GM19455 (cell line): ENCODE measurements at regions not wholly inside any gene's neighbourhood (a gene's known extent, or its start where the extent isn't known, plus 50 kb on each side); places are given as distances from the start of the nearest gene placed in this dataset.

Experiments
- ATAC-seq: cut with Tn5 transposase; IDR thresholded peaks from one replicate; pipeline ENCODE4 v1.9.1; 2021; ENCODE audit not compliant: unreplicated experiment

DNA sequence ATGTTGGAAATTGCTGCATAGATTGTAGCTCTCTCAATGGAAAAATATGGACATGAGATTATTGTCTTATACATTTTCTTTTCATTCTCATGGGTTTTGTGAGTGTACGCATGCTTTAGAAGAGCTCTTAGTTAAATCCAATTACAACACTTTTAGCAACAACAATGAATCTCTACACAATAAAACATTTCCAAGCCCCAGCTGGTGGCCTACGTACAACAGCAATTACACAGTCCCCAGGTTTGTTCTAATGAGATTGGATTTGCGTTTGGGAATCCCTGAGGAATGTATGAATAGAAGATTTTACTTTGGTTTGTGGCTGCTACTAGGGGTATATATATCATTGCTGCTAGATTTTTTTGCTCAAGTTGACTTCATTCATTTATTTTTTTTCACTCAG lies 98.6 kb downstream of the FHDC1 start:
- ATAC-seq = no peak

DNA sequence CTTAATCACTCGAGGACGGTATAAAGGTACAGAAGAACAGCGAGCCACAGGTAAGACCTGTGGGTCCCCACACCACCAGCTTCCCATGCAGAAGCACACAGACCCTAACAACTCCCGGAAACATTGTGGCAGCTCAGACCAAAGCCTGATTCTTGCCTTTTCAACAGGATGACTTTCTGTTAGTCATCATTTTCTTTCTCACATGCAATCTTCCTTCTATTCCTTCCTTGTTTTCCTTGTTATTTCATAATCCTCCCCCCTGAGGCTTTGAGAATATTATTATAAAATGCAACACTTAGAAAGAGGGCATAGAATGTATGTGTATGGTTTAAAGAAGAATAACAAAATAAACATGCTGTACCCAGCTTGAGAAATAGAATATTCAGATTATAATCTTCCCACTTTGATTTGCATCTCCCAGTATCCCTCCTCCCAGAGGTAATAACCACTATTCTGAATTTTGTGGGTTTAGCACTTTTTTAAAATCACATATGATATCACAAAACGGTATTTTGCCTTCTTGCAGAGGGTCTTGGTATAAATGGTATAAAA lies 100.9 kb downstream of the FHDC1 start:
- ATAC-seq = no peak

DNA sequence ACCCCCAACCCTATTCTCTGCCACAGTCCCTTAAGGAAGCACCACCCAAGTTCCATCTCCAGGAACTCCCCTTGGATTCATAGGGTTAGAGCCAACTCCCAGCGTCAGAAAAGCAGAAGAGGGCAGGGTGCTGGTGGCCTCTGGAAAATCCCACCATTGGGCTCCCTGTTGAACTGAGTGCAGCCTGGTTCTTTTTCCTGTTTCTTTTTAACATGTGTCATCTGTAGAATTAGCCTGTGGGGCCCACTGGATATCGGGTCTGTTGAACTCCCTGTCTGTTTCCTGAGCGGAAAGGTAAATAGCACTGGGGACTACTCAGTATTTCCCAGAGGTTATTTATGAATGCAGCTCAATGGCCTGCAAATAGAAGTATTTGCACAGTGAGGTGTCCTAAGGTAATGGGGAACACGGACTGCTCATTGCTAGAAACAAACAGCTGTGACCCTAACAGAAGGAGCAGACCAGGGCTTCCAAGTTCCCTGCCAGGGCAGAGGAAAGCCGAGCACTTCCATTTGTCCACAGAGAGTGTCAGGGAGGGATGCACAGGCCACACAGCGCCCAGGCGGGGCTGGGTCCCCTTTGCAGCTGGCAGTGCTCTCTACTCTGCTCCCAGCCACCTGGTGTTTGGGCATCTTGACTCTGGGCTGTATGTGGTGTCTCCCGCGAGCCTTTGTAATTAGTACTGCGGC lies 102.6 kb downstream of the FHDC1 start:
- no peak for ATAC-seq

DNA sequence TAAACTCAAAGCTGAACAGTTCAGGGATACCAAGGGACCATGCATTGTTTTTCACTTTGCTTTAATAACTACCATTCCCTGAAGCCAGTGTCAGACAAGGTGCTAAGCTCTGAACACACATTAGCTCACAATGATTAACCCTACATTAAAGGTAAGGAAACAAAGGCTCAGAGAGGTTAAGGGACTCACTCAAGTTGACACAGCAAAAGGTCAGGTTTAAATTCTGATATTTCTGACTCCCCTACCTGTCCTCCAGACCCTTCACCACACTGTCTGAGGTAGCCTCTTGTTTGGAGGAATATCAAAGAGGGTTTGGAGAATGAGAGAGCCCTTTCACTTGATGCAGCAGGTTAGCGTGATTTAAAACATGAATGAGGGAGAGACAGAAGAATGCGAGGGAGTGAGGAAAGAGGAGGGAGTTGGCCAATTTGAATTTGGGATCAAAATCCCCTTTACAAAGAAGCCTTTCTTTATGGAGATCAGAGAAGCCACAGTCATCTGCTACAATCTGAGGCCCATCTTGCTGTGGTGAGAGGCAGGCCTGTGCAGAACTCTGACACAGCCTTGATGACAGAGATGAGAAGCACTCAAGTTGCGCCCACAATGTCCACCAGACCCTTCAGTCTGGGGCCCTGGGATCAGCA lies 103.5 kb downstream of the FHDC1 start:
- ATAC-seq = no peak

DNA sequence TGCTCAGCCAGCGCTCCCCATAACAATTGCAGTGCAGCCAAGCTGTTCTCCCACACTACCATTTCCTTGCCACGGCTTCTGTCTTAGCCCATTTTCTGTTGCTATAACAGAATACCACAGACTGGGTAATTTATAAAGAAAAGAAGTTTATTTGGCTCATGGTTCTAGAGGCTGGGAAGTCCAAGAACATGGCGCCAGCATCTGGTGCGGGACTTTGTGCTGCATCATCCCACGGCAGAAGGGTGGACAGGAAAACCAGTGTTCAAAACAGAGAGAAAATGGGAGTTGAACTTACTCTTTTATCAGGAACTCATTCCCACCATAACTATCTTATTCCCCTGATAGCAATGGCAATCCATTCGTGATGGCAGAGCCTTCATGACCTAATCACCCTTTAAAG lies 104.6 kb downstream of the FHDC1 start:
- no peak for ATAC-seq

DNA sequence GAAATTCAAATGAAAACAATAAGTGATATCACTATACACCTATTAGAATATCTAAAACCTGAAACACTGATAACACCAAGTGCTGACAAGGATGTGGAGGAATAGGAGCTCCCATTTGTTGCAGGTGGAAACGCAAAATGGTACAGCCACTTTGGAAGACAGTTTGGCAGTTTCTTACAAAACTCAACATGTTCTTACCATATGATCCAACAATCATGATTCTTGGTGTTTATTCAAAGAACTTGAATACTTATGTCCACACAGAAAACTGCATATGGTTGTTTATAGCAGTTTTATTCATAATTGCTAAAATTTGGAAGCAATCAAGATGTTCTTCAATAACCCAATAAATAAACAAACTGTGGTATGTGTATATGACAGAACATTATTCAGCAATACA lies 107.9 kb downstream of the FHDC1 start:
- ATAC-seq = no peak

DNA sequence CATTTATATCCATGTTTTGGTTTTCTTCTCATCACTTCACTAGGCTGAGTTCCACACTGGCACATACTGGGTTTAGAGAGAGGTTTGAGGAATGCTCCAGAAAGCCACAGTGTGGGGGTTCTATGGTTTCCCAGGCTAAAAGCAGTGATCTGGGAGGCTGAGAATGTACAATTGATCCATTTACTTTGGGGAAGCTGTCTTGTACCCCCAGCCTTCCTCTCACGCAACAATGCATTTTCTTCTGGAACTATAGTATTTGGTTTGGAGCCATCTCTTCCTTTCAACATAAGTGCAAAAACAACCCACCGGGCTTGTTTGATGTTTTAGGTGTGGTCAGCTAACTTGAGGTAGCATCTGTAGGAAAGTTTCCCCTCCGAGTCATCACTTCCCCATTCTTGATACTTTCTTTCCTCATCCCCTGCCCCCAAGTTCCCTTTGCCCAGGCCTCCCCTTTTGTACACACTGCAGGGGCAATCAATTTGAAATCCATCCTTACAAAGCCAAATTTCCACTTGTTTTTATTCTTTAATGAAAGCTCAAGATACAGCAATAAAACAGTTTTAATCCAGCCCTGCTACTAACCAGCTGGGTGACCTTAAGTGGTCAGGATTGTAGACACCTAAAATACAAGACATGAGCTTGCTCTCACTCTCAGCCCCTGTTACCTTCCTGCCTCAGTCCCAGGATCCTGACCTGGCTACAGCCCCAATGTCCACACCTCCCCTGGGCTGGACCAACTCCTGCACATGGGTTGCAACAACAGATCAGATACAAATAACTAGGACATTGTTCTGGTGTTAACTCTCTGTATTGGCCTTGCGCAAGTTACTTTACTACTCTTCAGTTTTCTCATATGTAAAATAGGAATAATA lies 109.2 kb downstream of the FHDC1 start:
- ATAC-seq = no peak

DNA sequence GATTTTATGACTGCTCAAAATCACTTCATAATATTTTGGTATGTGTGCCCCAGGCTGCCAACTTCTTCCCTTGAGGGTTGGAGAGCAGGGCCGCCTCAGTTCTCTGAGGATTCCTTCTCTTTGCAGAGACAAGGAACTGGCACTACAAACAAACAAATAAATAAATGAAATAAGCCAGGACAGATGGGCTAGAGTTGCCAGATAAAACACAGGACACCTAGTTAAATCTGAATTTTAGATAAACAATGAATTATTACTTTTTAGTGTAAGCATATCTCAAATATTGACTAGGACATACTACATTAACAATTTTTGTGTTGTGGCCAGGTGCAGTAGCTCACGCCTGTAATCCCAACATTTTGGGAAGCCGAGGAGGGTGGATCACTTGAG lies 122.5 kb downstream of the FHDC1 start:
- ATAC-seq = no peak

DNA sequence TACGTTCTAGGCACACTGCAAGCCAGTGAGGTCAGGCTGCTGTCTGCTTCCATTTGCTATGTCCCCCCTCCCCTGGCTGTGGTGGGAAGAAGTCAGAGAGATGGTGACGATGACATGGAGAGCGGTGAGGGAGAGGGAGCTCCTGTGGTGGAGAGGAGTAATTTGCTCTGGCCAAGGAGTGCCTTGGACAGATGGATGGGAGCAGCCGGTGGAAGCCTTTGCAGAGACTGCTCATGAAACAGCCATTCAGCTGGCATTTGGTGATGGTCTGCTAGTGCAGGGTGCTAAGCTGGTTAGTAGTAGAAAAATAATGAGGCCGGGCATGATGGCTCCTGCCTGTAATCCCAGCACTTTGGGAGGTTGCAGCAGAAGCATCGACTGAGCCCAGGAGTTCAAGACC lies 124.1 kb downstream of the FHDC1 start:
- no peak for ATAC-seq

DNA sequence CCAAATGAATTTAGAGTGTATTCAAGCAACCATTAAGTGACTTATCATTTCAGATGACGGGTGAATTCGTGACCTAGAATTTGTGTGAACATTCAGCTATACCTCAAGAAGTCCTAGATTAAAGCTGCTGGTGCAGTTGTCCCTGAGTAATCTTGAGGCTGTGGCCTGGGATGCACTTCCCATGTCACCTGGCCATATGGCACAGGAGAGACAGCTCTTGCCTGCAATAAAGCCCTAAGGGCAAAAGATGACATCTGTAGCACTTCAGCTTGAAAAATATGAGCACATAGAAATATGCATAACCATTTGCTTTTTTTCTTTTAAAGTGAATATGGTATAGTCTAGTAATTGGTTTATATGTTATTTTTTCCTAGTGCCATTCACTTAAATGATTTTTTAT lies 125.8 kb downstream of the FHDC1 start:
- ATAC-seq = no peak

DNA sequence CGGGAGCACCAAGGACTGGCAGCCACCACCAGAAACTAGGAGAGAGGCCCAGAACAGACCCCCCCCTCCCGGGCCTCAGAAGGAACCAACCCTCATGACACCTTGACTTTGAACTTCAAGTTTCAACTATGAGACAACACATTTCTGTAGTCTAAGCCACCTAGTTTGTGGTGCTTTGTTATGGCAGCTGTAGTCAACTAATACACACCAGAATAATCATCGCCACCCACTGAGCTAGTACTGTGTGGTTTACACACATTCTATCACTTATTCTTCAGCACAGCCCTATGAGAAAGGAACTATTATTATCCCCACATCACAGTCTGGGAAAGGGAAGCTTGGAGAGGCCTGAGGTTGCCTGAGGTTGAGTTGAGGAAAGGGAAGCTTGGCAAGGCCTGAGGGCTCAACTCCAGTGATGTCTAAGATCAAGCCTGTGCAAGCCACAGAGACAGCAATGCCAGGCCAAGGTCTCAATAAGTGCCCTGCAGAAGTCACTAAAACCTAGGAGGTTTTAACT lies 126.6 kb downstream of the FHDC1 start:
- no peak for ATAC-seq

DNA sequence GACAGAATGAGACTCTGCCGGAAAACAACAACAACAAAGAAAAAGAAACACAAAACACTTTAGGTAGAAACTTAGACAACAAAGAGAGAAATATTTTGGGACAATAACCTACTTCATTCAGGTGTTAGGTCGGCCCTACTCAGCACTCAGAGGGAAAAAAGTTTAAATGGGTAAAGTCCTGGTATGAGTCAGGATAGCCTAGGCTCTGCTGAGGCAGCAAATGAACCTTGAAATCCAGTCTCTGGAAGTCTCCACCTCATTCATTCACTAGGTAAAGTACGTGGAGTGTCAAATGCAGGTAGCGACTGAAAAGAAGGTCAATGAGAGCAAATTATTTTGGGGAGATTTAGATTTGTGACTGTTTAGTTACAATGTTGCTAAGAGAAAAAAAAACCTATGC lies 127.4 kb downstream of the FHDC1 start:
- ATAC-seq = no peak

DNA sequence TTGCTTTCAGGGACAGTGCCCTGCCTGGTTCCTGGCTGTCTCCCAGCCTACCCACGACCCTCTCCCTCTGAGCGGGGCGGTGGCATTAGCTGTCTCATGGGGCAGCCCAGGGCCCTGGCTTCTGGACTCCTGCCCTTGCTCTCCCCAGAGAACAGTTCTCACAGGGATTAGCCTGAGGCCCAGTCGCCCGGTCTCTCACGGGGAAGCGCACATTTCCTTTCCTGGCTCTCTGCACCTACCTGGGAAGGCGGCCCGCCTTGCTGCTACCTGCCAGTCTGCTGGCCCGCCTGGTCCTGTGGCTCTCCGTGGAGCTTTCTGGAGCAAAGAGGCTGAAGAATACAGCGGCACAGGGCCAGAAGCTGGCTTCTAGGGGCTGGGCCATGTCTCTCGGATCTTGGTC lies 128.4 kb downstream of the FHDC1 start:
- ATAC-seq = no peak

DNA sequence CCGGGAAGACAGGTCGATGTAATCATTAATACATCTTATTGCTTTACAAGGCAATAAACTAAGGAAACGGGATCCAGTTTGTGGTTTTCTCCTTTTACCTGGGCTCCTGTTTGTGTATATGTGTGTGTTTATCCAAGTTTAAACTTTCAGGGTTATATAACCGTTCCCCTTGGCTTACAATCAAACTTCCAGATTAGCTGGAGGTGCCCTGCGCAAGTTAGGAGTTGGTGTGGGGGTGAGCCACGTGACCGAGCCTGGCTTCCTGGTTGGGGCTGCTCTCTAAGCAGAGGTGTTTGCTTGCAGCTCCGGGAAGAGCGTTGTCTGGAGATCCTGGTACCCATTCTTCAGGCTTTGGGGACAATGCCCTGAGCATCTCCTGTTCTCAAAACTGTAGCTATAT lies 129.2 kb downstream of the FHDC1 start:
- no peak for ATAC-seq

DNA sequence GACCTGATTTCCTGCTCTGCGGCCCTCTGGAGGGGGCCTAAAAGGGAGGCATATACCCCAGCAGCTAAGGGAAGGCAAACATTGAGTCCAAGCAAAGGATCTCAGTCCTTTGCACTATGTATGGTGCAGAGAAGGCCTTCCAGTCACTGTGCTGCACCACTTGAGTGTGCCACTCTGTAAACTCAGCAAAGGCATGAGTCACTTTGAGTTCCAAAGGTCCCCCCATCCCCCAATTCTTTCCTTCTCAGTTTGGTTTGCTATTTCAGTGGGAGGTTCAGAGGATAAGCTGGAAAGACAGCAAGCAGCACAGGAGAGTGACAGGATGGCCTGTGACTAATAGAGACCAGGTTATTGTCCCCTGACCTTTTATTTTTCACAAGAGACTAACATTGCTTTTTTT lies 131.3 kb downstream of the FHDC1 start:
- ATAC-seq = no peak

DNA sequence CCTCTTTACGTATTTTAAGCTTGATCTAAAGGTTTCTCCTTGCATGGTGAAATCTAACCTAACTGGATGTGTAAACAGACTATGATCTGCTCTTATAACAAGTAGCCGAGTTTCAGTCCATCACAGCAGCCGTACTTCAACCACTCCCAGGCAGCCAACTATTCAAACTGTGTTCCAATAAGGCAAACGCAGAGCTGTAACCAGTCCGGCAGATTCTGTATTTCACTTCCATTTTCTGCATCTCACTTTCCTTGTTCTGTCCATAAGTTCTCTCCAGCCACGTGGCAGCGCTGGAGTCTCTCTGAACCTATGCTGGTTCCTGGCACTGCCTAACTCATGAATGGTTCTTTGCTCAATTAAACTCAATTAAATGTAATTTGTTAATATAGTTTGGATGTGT lies 132.6 kb downstream of the FHDC1 start:
- no peak for ATAC-seq

DNA sequence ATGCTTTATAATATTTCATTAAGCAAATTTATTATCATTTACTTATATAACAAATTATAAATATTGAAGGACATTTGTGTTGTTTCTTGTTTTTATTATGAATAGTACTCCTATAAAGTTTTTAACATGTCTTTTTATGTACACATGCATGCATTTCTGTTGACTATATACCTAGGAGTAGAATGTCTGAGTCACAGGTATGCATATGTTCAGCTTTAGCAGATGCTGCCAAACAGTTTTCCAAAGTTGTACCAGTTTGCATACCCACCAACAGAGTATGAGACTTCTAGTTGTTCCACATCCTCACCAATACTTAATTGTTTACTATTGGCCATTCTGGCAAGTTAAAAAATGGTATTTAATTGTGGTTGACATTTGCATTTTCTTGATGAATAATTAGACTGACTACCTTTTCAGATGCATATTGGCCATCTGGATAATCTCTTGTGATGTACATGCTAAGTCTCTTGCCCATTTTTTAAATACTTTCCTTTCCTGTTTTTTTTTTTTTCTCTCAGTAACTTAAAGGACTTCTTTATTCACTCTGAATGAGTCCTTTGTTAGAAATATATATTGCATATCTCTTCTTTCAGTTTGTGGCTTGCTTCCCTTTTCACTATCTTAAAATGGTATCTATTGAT lies 132.2 kb upstream of the TRIM2 start:
- ATAC-seq = no peak

DNA sequence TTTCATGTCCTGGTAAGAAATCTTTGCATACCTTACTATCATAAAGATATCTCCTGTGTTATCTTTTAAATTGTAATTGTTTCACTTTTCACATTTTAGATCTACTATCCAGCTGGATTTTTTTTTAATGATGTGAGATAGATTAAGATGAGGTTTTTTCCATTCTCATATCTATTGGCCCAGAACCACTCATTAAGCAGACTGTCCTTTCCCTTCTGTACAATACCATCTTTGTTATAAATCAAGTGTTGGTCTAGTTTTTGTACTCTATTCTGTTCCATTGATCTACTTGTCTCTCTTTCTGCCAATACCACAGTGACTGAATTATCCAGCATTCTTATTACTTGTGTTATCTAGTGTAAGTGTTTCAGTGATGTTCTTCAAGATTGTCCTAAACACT lies 131.6 kb upstream of the TRIM2 start:
- no peak for ATAC-seq

DNA sequence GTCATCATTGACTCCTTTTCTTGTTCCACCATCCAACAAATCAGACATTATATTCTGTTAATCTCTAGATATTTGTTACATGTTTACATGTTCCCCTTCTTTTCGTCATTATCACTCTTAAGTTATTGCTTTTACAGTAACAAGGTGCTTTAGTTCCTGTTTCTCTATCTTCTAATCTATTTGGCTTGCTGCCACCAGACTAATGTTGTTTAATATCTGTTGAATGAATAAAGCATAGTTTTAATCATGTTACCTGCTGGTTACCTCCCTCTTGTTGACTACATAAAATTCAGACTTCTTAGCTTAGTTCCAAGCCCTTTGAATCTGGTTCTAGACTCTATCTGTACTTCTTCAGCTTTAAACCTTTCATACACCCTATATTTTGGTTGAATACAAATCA lies 129.8 kb upstream of the TRIM2 start:
- no peak for ATAC-seq

DNA sequence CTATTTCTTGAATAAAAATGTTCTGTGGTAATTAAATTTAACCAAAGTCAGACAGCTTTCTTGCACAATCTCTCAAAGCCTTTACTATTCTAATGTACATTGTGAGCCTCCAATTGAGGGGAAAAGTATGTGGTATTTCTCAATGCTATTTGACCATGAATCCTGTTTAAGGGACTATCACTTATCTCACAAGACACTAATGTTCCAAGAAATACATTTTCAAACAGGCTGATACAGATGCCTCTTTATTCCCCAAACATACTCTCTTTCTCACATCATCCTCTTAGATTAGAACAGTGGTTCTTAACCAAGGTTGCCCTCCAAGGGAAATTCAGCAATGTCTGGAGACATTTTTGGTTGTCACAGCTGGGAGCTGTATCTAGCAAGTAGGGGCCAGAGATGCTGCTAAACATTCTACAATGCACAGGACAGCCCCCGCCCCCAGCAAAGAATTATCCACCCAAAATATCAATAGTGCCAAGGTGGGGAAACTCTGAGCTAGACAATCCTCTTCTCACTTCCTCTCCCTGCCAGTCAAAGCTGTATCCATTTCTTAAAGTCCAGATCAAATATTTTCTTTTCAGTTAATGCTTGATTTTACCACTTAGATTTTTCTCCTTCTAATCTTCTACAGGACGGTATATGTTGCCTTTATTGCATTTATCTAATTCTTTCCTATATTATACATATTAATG lies 129.2 kb upstream of the TRIM2 start:
- no peak for ATAC-seq
